Psoas muscle (tissue), 7 donors: ENCODE measurements at regions not wholly inside any gene's neighbourhood (a gene's known extent, or its start where the extent isn't known, plus 50 kb on each side); places are given as distances from the start of the nearest gene placed in this dataset.

Experiments
- ATAC-seq, 4 donors: fragments of 200-7000 bp; cut with Tn5 transposase; one replicate each; pipeline ENCODE4 v1.9.1; 2020; ENCODE audit warnings: moderate library complexity in 3 of 4, mild to moderate bottlenecking in 2 of 4
- DNase-seq, 2 donors: peaks; one replicate each; pipeline ENCODE4 v3.0.0-alpha.2; 2020
- H3K27ac ChIP-seq: fragments of 200-600 bp; one replicate; pipeline ENCODE4 v1.8.0; 2022
- H3K27me3 ChIP-seq, 3 donors: fragments of 200-600 bp in 1 of 3; one replicate each; pipeline versions ENCODE4 v1.6.1 to v1.8.0; 2013 to 2022; ENCODE audit warnings: low read length in 2 of 3, mild to moderate bottlenecking in 2 of 3, moderate library complexity in 1 of 3; ENCODE audit not compliant: insufficient read depth in 3 of 3
- H3K36me3 ChIP-seq, 2 donors: fragments of 200-600 bp in 1 of 2; one replicate each; pipeline versions ENCODE4 v1.6.1 to v1.8.0; 2013 to 2022; ENCODE audit warnings: low read depth in 1 of 2, mild to moderate bottlenecking in 1 of 2, moderate library complexity in 1 of 2; ENCODE audit not compliant: insufficient read depth in 1 of 2
- H3K4me1 ChIP-seq: fragments of 200-600 bp; one replicate; pipeline ENCODE4 v1.8.0; 2022
- H3K4me3 ChIP-seq: fragments of 200-600 bp; one replicate; pipeline ENCODE4 v1.8.0; 2022; ENCODE audit warnings: mild to moderate bottlenecking
- H3K9me3 ChIP-seq: fragments of 200-600 bp; one replicate; pipeline ENCODE4 v1.8.0; 2022
- WGBS, 3 donors: extraction: QIAGEN DNeasy Blood & Tissue Kit; methylation state at CpG; one replicate each; pipeline versions ENCODE4 v1.1.6 to v1.1.7; 2013; 5-methylcytosine and 5-hydroxymethylcytosine counted together
- intact Hi-C, 2 donors: fragments of 100-400 bp; cut with DNase I; formaldehyde crosslinking; loops; one replicate each; pipeline versions ENCODE4 v1.11.0 to v1.14.2; 2022
- TF ChIP-seq, protein P1 (sequence below): fragments of 200-600 bp; IDR thresholded peaks from one replicate; pipeline ENCODE4 v1.8.0; 2022; ENCODE audit warnings: antibody characterized with exemption
- donor health status: healthy with polysubstance abuse.
- donor health status: DM: no; HTN: no; CAD: no; lungs with moderate emphysema.
- donor health status: Bipolar disorder and iron deficiency.
- donor health status: healthy.
- donor health status: DM: yes; HTN: yes; CAD: no.
- donor health status: DM: no; HTN: no; CAD: no.
- donor health status: DM: yes; HTN: yes; CAD: no.

- no peaks in the 10 kb centered on the region for H3K9me3 ChIP-seq
- ATAC-seq (no peak), DNase-seq (peak in 1 of 2 donors; percentile 36)
- H3K27ac ChIP-seq, result no peak overlapping the region
- H3K4me3 ChIP-seq, result no peak overlapping the region
- peaks cover 0 to 3% (median 0%) of the 10 kb centered on the region in 3 donors for H3K27me3 ChIP-seq
- H3K36me3 ChIP-seq, result no peaks in the 10 kb centered on the region
- no peaks in the 10 kb centered on the region for H3K4me1 ChIP-seq
- WGBS, 3 donors, result 75 to 83% (median 76%) methylated on average over 12 of the region's 12 CpGs
- TF ChIP-seq, protein P1, sequence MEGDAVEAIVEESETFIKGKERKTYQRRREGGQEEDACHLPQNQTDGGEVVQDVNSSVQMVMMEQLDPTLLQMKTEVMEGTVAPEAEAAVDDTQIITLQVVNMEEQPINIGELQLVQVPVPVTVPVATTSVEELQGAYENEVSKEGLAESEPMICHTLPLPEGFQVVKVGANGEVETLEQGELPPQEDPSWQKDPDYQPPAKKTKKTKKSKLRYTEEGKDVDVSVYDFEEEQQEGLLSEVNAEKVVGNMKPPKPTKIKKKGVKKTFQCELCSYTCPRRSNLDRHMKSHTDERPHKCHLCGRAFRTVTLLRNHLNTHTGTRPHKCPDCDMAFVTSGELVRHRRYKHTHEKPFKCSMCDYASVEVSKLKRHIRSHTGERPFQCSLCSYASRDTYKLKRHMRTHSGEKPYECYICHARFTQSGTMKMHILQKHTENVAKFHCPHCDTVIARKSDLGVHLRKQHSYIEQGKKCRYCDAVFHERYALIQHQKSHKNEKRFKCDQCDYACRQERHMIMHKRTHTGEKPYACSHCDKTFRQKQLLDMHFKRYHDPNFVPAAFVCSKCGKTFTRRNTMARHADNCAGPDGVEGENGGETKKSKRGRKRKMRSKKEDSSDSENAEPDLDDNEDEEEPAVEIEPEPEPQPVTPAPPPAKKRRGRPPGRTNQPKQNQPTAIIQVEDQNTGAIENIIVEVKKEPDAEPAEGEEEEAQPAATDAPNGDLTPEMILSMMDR, result no peak
- intact Hi-C loops, result no loop called here
Observed at GRCh38 chr5:1748271-1748670, 51.4 kb downstream of the MRPL36 start.

DNA sequence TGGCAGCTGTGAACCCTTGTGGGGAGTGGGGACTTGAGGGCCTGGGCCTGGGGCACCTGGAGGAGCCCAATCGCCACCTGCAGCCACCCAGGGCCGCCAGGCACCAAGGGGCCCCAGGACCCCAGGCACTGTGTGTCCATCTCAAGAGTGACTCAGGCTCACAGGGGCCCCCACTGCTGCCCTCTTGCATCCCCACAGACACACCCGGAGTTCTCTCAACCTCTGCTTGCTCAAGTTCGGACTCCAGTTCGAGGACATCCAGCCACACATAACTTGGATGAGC is 51.9 kb downstream of the MRPL36 start:
- 81 to 87% (median 82%) methylated on average over 5 of the region's 5 CpGs for WGBS, 3 donors
- no peak overlapping the region for H3K4me3 ChIP-seq
- DNase-seq (no peak), ATAC-seq (no peak)
- H3K4me1 ChIP-seq, result no peaks in the 10 kb centered on the region
- H3K9me3 ChIP-seq, result no peaks in the 10 kb centered on the region
- no peak overlapping the region for H3K27ac ChIP-seq
- TF ChIP-seq, protein P1, result no peak
- H3K36me3 ChIP-seq, result no peaks in the 10 kb centered on the region
- no peaks in the 10 kb centered on the region for H3K27me3 ChIP-seq
- intact Hi-C loops, result no loop called here

DNA sequence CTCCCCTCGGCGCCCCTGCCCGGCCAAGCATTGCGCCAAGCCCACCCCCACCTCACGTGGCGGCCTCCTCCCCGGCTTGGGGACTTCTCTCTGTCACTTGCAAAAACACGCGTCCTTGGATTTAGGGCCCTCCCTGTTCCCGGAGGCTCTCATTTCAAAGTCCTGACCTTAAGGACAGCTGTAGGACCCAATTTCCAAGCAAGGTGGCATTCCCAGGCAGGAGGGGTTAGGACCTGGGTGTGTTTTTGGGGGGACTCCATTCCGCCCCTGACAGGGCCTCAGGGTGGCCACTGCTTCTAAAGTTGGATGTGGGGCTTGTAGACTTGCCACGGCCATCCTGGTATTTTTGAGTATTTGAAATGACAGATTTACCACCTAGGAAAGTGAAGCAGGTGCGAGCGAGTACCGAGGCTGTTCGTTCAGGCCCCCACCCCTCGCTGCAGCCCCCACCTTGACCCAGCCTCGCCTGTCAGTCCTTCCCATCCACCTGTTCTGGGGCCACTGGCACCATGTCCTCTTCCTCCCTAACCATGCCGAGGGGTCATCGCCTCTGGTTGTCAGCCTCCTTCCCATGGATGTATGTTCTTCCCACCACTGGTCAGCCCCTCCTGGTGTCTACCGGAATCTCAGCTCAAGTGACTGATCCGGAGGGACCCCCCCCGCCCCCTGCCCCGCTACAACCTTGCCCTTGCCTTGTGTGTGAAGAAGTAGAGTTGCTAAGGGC is 52.4 kb downstream of the MRPL36 start:
- no peak overlapping the region for H3K27ac ChIP-seq
- H3K27me3 ChIP-seq, result no peaks in the 10 kb centered on the region
- H3K36me3 ChIP-seq, result no peaks in the 10 kb centered on the region
- DNase-seq, result peak in 1 of 2 donors; percentile 20
- 68 to 73% (median 71%) methylated on average over 24 of the region's 24 CpGs for WGBS, 3 donors
- H3K4me1 ChIP-seq, result no peaks in the 10 kb centered on the region
- no peaks in the 10 kb centered on the region for H3K9me3 ChIP-seq
- no peak overlapping the region for H3K4me3 ChIP-seq
- no peak for ATAC-seq
- TF ChIP-seq, protein P1, result no peak
- intact Hi-C loops, result no loop called here

DNA sequence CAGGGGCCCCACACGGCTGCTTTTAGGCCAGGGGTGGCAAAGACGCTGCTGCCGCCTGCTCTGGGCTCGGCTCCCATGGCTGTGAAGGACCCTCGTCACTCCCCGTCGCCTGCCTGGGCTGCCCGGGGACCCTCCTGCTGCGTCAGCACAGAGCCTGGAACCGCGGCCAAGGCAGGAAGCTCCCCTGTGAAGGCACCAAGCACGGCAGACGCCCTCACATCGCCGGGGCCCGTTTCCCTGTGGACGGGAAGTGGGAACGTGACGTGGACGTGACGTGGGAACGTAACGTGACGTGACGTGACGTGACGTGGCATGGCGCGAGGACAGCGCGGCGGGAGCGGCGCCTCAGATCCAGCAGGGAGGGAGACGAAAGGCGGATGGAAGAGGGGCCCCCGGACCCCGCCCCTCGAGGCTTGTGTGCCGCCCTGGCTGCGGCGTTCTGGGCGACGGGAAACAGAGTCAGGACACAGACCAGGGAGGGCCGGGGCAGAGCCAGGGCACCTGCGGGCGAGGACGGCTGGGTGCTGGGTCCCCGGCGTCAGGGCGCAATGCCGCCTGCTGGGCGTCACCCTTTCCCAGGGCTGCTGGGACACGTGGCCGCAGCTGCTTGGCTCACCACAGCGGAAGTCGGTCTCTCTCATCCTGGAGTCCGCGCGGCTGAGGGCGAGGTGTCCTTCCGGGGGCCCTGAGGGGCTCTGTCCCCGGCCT is 53.1 kb downstream of the MRPL36 start:
- H3K36me3 ChIP-seq, result no peaks in the 10 kb centered on the region
- ATAC-seq, result no peak
- H3K9me3 ChIP-seq, result peaks cover 6% of the 10 kb centered on the region
- intact Hi-C loops, result no loop called here
- WGBS, 3 donors, result 88 to 92% (median 89%) methylated on average over 60 to 63 of the region's 63 CpGs
- H3K27ac ChIP-seq, result no peak overlapping the region
- peak in 1 of 2 donors; percentile 51 for DNase-seq
- H3K4me1 ChIP-seq, result no peaks in the 10 kb centered on the region
- no peak overlapping the region for H3K4me3 ChIP-seq
- H3K27me3 ChIP-seq, result no peaks in the 10 kb centered on the region
- TF ChIP-seq, protein P1, result no peak
